HEK293 (cell line): ENCODE measurements at regions not wholly inside any gene's neighbourhood (a gene's known extent, or its start where the extent isn't known, plus 50 kb on each side); places are given as distances from the start of the nearest gene placed in this dataset.

Source experiments
- ATF2 ChIP-seq: fragments of 450-650 bp; formaldehyde crosslinking; IDR thresholded peaks from 2 replicates; pipeline ENCODE4 v1.5.1; 2016; ENCODE audit warnings: missing biosample characterization, missing genetic modification characterization, low read depth
- MYNN ChIP-seq: fragments of 450-650 bp; formaldehyde crosslinking; IDR thresholded peaks from 2 replicates; pipeline ENCODE4 v1.5.1; 2016; ENCODE audit warnings: missing biosample characterization, missing genetic modification characterization, borderline replicate concordance
- PRDM4 ChIP-seq: fragments of 450-650 bp; formaldehyde crosslinking; IDR thresholded peaks from 2 replicates; pipeline ENCODE4 v1.5.1; 2017; ENCODE audit warnings: missing biosample characterization, missing genetic modification characterization
- SCRT2 ChIP-seq: fragments of 450-650 bp; formaldehyde crosslinking; IDR thresholded peaks from 2 replicates; pipeline ENCODE4 v1.5.1; 2016; ENCODE audit warnings: missing biosample characterization, missing genetic modification characterization
- ZNF114 ChIP-seq: fragments of 450-650 bp; formaldehyde crosslinking; IDR thresholded peaks from 2 replicates; pipeline ENCODE4 v1.5.0; 2017; ENCODE audit warnings: missing biosample characterization, missing genetic modification characterization
- ZNF132 ChIP-seq: fragments of 450-650 bp; formaldehyde crosslinking; IDR thresholded peaks from 2 replicates; pipeline ENCODE4 v1.5.1; 2017; ENCODE audit warnings: missing biosample characterization, missing genetic modification characterization, borderline replicate concordance
- ZNF23 ChIP-seq: fragments of 450-650 bp; formaldehyde crosslinking; IDR thresholded peaks from 2 replicates; pipeline ENCODE4 v1.5.1; 2016; ENCODE audit warnings: missing biosample characterization, missing genetic modification characterization, borderline replicate concordance
- ZNF24 ChIP-seq: fragments of 450-650 bp; formaldehyde crosslinking; IDR thresholded peaks from 2 replicates; pipeline ENCODE4 v1.5.1; 2016; ENCODE audit warnings: missing biosample characterization, missing genetic modification characterization
- ZSCAN23 ChIP-seq: fragments of 450-650 bp; formaldehyde crosslinking; IDR thresholded peaks from 2 replicates; pipeline ENCODE4 v1.5.1; 2016; ENCODE audit warnings: missing biosample characterization, missing genetic modification characterization
- TF ChIP-seq, protein P1 (sequence below): fragments of 450-650 bp; formaldehyde crosslinking; IDR thresholded peaks from 2 replicates; pipeline ENCODE4 v1.5.1; 2016; ENCODE audit warnings: missing biosample characterization, missing genetic modification characterization
- TF ChIP-seq, protein P2 (sequence below): fragments of 450-650 bp; formaldehyde crosslinking; IDR thresholded peaks from 2 replicates; pipeline ENCODE4 v1.5.1; 2016; ENCODE audit warnings: missing biosample characterization, missing genetic modification characterization
- TF ChIP-seq, protein P3 (sequence below): IDR thresholded peaks from 2 replicates; pipeline ENCODE4 v1.6.1; 2011; ENCODE audit warnings: mild to moderate bottlenecking, low read depth, low read length, borderline replicate concordance

GRCh38 chr10:61138708-61139591 is 195.0 kb upstream of the RHOBTB1 start:
- TF ChIP-seq, protein P1, sequence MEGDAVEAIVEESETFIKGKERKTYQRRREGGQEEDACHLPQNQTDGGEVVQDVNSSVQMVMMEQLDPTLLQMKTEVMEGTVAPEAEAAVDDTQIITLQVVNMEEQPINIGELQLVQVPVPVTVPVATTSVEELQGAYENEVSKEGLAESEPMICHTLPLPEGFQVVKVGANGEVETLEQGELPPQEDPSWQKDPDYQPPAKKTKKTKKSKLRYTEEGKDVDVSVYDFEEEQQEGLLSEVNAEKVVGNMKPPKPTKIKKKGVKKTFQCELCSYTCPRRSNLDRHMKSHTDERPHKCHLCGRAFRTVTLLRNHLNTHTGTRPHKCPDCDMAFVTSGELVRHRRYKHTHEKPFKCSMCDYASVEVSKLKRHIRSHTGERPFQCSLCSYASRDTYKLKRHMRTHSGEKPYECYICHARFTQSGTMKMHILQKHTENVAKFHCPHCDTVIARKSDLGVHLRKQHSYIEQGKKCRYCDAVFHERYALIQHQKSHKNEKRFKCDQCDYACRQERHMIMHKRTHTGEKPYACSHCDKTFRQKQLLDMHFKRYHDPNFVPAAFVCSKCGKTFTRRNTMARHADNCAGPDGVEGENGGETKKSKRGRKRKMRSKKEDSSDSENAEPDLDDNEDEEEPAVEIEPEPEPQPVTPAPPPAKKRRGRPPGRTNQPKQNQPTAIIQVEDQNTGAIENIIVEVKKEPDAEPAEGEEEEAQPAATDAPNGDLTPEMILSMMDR: no peak
- TF ChIP-seq SCRT2 (tag by site-specific recombination) (no peak), ZNF24 (tag by site-specific recombination) (no peak), ZNF23 (no peak), MYNN (tag by site-specific recombination) (no peak), ATF2 (tag by site-specific recombination) (no peak), PRDM4 (tag by site-specific recombination) (no peak), ZNF114 (tag by site-specific recombination) (no peak), ZSCAN23 (tag by site-specific recombination) (no peak), ZNF132 (tag by site-specific recombination) (no peak)
- TF ChIP-seq, protein P2, sequence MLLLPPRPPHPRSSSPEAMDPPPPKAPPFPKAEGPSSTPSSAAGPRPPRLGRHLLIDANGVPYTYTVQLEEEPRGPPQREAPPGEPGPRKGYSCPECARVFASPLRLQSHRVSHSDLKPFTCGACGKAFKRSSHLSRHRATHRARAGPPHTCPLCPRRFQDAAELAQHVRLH: no peak
- TF ChIP-seq, protein P3, sequence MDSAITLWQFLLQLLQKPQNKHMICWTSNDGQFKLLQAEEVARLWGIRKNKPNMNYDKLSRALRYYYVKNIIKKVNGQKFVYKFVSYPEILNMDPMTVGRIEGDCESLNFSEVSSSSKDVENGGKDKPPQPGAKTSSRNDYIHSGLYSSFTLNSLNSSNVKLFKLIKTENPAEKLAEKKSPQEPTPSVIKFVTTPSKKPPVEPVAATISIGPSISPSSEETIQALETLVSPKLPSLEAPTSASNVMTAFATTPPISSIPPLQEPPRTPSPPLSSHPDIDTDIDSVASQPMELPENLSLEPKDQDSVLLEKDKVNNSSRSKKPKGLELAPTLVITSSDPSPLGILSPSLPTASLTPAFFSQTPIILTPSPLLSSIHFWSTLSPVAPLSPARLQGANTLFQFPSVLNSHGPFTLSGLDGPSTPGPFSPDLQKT: no peak
